HG02610 (cell line): ENCODE measurements at regions not wholly inside any gene's neighbourhood (a gene's known extent, or its start where the extent isn't known, plus 50 kb on each side); places are given as distances from the start of the nearest gene placed in this dataset.

Experiments
- ATAC-seq: cut with Tn5 transposase; IDR thresholded peaks from one replicate; pipeline ENCODE4 v1.9.1; 2021; ENCODE audit warnings: mild to moderate bottlenecking, moderate library complexity; ENCODE audit not compliant: unreplicated experiment

DNA sequence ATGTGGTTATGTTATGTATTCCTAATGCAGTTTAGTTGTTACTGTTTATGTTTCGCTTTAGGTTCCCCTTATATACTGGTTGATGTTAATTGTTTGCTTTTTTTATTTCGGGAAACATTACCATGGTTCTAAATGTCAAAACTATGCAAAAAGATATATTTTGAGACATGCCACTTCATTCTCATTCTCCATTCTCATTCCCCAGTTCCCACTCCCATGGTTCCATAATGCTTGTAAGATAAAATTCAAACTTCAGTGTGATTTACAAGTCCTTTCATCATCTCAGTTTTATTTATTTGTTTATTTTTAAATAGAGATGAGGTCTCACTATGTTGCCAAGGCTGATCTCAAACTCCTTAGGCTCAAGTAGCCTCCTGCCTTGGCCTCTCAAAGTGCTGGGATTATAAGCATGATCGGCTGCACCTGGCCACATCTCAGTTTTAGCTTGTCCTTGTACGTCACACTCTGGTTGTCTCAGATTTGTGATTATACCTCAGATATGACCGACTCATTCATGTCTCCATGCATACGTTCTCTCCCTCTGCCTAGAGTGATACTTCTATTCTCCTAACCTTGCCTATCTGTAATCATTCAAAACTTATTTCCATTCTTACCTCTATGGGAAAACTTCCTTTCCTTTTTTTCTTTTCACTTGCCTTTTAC lies 407.8 kb upstream of the RGS6 start:
- ATAC-seq: peak; percentile 49

DNA sequence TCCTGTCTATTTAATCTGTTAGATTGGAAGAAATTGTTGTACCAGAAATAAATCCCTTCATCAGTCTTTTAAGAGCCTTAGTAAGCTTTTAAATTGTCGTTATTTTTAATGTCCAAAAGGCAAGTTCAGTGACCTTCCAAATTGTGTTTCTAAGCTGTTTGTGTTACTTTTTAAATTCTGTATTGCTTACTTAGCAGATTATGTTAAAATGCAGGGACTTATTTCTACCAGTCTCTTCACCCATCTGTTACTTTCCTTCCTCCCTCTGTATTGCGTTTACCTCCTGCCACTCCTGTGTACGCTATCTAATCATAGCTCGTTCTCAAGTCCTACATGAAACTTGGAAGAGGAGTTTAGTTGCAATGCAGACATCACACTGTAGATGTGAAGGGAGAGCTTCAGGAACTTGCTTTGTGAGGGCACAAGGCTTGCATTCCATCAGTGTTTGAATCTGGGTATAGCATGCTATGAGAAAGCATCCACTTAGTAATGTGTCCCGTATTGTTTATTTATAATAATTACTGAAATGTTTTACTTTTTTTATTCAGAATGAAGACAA lies 406.5 kb upstream of the RGS6 start:
- ATAC-seq: no peak

DNA sequence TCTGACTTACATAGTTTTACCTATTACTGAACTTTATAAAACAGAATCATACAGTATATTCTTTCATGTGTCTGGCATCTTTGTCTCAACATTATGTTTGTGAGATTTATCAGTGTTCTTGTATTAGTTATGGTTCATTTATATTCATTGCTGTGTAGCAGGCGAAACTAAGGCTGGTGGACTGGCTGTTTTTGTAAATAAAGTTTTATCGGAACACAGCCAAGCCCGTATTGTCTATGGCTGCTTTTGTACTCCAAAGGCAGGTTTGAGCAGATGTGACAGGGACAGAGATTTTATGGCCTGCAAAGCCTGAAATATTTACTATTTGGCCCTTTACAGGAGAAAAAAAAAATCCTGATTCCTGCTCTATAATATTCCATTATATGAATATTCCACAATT lies 405.8 kb upstream of the RGS6 start:
- ATAC-seq: no peak

DNA sequence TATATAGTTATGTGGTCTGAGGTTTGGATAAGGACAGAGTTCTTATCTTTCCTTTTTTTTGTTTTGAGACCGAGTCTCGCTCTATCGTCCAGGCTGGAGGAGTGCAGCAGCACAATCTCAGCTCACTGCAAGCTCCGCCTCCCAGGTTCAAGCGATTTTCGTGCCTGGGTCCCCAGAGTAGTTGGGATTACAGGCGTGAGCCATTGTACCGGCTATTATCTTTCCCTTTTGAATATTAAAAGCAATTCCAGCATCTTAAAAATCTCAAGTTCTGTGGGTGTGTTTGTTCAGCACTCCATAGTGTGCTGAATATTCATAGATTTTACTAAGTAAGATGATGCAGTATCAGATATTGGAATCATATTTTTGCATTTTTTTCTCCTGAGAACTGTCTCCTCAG lies 404.4 kb upstream of the RGS6 start:
- no peak for ATAC-seq

DNA sequence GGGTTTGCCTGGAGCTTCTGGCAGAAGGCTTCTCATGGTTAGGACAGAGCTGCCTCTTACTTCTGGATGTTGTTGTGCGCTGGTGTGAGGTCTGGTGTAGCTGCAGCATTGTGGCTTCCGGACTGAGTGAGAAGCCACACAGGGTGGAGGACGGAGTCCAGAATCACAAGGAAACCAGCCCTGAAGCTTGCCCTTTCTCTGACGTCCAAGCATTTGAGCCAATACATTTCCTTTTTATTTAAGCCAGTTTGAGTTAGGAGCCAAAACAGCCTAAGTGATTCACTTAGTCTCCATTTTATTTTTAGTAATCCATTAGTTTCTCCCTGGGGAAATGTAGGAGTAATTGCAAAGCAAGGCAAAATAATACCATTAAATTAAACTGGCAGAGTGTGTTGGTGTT lies 402.4 kb upstream of the RGS6 start:
- ATAC-seq: peak; percentile 53

DNA sequence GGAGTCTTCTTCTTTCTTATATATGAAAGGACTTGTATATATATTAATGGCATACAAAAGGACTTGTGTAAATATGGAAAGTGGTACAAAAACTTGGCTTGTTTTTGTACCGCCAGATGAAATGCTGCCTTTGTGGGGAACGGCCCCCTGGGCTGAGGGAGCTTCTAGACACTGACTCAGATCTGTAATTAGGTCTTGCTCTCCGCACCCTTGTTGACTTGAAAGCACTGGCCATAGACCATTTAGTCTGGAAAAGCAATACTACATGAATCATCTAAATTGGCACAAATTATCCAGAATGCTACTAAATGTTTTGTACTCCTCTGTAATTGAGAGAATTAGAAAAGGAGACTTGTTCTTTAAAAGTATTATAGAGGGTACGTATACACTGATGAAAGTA lies 399.9 kb upstream of the RGS6 start:
- ATAC-seq: no peak

DNA sequence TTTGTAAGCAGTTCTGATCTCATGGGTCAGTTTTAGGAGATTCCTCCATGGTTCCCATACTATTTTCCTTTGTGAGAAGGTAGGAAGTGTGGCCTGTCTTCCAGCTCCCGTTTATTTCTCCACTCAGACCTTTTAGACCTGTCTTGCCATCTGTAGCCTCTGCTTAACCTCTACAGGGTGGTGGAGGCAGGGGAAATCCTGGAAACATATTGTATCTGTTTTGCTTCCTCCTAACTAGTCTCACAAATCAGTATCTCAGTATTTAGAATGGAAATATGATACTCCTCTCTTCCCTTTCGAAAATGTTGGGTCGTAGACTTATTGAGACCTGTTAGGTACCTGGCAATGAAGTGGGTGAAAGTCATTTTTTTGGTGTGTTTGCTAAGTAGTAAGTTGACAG lies 399.4 kb upstream of the RGS6 start:
- no peak for ATAC-seq

DNA sequence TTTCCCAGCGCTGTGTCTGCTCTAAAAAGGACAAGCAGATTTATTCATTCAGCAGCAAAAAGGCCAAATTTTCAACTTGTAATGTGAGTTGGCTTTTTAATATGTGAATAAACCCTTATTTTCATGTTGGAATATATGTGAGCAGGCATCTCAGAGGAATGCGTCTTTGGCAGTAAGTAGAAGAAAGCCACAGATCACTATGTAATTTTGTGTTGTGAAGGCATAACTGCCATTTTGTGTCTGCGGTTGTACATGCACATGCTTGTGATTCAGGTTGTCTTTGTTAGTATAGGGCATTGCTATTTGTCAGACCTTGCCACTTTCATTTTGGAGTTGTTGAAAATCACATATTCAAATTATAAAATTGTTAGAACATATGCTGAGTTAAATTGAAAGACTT lies 398.8 kb upstream of the RGS6 start:
- ATAC-seq: no peak

DNA sequence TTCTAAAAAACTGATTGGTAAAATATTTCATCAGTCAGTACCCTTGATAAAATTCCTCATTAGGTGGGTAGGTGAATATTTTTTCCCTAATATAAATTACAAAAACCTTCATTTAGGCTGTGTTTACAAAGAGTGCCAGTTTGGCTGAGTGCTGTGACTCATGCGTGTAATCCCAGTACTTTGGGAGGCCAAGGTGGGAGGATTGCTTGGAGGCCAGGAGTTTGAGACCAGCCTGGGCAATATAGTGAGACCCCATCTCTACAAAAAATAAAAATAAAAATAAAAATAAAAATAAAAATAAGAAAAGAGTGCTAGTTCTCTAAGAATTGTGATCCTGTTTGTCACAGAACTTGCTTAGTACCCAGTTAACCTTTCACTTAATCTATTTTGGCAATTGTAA lies 398.4 kb upstream of the RGS6 start:
- ATAC-seq: no peak

DNA sequence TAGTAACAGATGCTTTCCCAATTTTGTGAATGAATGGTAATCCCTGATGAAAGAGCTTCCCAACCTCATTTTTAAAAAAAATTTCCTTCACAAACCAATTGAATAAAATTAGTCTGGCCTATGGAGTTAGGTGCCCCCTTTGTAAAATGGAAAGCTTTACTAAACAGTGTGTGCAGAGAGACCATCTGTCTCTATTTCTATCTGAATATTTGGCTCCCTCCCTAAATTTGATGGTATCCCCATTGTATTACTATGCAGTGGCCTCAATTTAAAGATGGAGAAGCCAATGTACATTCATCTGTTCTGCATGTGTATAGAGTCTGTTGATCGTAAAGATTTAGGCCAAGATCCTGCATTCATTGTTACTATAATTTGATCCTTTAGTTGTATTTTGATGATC lies 397.7 kb upstream of the RGS6 start:
- ATAC-seq: no peak

DNA sequence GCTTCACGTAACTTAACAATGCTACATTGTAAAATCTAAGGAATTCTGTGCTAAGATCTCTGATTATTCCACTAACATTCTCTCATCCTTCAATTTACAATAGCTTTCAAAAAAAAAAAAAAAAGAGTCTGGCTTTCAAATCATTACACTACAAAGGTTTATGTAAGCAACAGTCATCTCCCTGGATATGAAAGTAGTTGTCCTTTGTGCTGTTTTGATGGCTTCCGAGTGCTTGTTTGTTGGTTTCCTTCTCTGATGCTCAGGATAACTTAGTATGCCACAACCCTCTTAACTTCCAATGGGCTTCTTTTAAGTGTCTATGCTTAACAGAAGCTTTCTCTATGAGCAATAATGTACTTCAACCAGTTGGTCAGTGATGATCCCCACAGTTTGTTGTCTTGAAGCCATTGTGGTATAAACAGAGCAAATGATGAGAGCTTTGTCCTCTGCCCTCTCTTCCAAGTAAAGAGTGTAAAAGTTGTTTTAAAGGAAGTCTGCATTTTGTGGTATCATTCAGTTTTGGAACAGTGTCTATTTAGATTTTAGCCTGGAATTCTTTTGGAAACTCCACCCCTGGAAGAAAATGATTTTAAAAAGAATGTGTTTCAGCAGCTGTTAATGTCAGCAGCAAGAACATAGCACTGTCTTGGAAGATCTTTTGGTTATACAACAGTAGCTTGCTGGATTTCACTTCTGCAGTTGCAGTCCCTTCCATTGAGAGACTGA lies 396.1 kb upstream of the RGS6 start:
- ATAC-seq: no peak

DNA sequence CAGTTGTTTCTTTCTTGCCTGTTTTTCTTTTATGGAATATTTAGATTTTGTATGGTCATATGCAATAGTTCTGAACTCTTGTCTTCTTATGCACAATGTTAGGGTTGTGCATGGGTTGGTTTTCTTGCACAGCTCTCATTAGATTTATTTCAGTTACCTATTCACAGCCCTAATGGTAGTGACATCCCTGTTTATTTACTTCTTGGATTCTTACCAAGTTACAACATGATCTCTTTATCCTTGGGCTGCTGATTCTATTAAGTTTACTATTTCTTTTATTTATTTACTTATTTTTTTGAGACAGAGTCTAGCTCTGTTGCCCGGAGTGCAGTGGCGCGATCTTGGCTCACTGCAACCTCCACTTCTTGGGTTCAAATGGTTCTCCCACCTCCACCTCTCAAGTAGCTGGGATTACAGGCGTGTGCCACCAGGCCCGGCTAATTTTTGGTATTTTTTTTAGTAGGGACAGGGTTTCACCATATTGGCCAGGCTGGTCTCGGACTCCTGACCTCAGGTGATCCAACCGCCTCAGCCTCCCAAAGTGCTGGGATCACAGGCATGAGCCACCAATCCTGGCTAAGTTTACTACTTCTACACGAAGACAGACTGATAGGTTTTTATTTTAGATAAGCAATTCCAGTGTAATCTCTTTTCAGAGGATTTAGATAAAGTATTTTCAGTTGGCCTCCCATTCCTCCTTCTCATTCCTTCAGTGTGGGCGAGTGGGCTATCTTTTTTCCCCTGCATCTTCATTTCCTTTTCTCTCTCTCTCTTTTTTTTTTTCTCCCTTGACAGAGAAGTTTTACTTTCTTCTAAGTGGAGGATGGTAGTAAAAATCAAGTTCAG lies 395.1 kb upstream of the RGS6 start:
- ATAC-seq: no peak

DNA sequence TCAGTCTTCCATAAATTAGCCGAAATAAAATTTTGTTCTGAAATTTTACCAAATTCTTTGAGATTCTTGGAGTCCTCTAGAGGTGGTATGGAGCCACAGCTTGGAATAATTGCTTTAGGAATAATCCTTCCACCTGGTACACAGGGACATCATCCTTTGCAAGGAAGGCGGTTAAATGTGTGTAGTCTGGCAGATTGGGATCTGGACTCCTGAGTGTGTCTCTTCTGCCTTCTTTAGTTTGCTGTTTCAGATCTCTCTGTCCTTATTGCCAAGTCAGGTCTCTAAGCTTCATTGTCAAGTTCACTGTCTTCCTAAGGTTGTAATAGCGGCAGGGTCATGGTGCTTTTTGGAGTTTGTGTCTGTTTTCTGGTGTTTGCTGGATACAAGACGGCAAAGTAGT lies 393.9 kb upstream of the RGS6 start:
- no peak for ATAC-seq

DNA sequence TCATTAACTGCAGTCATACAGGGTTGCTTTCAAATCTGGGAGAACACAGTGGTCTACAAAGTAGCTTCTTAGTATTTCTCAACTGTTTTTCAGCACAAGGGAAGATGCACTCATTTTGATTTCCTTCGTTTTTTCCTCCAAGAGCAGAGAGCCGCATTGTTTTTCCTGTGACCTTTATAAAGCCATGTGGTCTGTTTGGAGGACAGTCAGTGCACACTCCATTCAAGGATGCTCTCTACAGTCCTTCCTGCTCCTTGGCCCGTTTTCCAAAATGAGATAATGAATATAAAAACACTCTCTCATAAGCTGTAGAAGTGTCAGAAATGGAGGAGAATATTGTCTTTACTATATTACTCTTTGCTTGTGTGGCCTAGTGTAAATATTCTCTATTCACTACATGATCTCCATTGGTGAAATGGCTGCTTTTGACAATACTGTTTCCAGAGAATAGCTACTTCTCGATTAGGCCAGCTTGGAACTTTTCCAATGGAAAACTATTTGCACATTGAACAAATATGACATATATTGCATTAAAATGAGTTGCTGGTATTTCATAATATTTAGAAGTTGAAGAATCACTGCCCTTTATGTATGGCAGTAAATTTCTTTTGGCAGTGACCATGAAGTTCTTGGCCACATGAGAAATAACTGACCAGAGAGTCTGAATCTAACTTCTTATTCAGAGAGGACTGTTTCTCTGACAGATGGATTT lies 393.1 kb upstream of the RGS6 start:
- no peak for ATAC-seq

DNA sequence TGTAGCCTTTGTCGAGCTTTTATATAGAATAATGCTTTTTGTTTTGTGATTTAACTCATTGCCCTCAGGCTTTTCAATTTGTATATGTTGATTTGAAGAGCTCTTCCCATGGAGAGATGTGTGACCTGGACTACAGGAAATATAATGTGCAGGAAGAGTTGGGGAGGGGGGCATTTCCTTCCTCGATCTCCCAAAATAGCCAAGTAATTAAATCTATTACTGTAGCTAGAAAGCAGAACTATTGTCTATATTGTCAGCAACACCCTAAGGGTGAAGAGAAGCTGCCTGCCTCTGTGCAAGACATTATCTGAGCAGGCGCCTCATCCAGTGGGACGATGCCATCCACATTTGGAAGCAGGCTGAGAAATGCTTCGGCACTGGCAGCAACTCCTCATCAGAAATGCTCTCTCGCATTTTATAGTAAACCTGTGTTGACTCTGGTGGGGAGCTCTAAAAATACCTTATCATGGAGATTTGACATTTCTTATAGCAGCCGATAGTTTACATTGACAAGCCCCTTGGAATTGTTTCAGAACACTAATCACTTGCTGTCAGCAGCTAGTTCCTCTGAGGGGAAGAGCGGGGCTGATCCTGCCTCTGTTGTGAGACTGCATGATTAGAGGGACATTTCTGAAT lies 392.5 kb upstream of the RGS6 start:
- no peak for ATAC-seq

DNA sequence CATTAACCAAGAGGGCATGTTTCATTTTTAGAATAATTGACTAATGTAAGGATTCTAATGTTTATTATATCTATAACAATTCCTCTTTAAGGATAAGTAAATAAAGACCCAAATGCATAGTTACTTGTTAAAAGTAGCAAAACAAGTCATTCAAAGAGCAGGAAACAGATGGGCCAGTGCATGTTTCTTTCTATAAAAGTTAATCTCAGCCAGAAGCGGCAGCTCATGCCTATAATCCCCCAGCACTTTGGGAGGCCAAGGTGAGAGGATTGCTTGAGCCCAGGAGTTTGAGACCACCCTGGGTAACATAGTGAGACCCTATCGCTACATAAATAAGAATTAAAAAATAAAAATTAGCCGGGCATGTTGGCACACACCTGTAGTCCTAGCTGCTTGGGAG lies 391.0 kb upstream of the RGS6 start:
- ATAC-seq: no peak

DNA sequence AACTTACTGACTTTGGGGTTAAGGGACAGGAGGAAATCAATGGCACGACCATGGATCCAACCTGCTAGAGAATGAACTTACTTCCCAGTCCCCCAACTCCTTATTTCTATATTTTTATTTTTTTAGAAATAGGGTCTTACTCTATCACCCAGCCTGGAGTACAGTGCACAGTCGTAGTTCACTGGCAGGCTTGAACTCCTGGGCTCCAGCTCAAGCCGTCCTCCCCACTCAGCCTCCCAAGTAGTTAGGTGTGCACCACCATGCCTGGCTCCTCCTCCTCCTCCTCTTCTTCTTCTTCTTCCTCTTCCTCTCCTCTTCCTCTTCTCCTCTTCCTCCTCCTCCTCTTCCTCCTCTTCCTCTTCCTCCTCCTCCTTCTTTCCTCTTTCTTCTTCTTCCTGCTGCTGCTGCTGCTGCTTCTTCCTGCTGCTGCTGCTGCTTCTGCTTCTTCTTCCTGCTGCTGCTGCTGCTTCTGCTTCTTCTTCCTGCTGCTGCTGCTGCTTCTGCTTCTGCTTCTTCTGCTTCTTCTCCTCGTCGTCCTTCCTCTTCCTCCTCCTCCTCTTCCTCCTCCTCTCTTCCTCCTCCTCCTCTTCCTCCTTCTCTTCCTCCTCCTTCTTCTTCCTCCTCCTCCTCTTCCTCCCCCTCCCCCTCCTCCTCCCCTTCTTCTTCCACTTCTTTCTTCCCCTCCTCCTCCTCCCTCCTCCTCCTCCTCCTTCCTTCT lies 390.1 kb upstream of the RGS6 start:
- ATAC-seq: no peak

DNA sequence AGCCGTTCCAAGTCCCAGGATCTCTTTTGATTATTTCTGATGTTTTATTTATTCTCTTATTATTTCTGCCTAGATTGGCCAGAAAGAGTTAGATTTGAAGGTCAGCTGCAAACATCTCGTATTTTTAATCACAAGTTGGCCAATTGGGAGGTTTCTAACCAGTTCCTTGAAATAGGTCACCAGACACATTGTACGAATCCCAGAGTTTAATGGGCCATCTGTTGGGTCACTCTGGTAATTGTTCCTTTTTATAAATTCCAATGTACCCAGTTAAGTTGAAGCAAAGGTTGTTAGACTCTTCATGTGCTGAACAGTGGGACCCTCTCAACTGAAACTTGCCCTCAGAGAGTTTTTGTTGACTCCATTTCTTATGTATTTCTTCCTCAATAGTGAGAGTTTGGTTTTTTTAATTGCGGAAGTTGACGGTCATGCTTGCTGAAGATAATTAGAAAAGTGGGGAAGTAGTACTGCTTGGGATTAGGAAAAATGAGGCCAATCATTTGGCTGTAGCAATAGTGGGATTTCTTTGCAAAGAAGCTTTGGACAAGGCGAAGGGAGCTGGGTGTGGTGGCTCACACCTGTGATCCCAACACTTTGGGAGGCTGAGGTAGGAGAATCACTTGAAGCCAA lies 382.7 kb upstream of the RGS6 start:
- no peak for ATAC-seq

DNA sequence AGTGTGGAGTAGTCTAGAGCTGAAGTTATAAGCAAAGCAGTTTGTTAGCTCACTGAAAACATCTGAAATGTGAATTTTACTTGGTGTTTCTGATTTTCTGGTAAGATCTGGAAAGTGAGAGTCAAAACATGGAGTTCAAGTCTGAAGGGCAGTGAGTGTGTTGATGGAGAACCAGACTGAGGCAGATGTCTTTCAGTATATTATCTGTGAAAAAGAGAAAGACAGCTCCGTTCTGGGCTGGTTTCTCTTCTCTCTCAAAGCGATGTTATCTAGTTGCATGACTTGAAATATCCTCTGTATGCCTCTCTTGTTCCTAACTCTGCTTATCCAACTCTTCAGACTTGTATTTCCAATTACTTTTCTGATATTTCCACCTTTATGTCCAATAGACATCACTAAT lies 381.9 kb upstream of the RGS6 start:
- no peak for ATAC-seq
